CD4-positive, alpha-beta T cell (primary cell): ENCODE measurements at regions not wholly inside any gene's neighbourhood (a gene's known extent, or its start where the extent isn't known, plus 50 kb on each side); places are given as distances from the start of the nearest gene placed in this dataset.
"Not testable (repeated sequence)": the region's sequence is repeated elsewhere in the genome, so short reads cannot be mapped to it uniquely, and the experiment has no call there.

Experiments
- ATAC-seq: fragments of 200-7000 bp; cut with Tn5 transposase; one replicate; pipeline ENCODE4 v1.10.0; 2022; ENCODE audit warnings: mild to moderate bottlenecking; ENCODE audit not compliant: poor library complexity
- CTCF ChIA-PET: fragments of 350-600 bp; sonication (Branson Sonifier 250); formaldehyde crosslinking; loops from one replicate; lab custom pipeline; 2021; ENCODE audit warnings: antibody characterized with exemption, inconsistent platforms; lab: Charles Lee
- POLR2A ChIA-PET: fragments of 350-600 bp; sonication (Branson Sonifier 250); formaldehyde crosslinking; loops from one replicate; lab custom pipeline; 2021; ENCODE audit warnings: antibody characterized with exemption, inconsistent platforms; lab: Charles Lee
- DNase-seq, 14 experiments: peaks; one replicate each; pipeline ENCODE4 v3.0.0-alpha.2; 2013 to 2020; ENCODE audit warnings: mixed read lengths in 2 of 14
- H3K27ac ChIP-seq, 2 donors: one replicate each; pipeline versions ENCODE4 v1.5.1 to v1.7.0; 2013; ENCODE audit warnings: low read length in 2 of 2, low read depth in 1 of 2, mild to moderate bottlenecking in 1 of 2
- H3K27me3 ChIP-seq, 2 experiments: 1 replicate in 1 of 2; 2 replicates in 1 of 2; pipeline versions ENCODE4 v1.6.1 to v1.7.0; 2013; ENCODE audit warnings: low read length in 2 of 2, control low read depth in 1 of 2, mild to moderate bottlenecking in 1 of 2, moderate library complexity in 1 of 2; ENCODE audit not compliant: insufficient read depth in 2 of 2, control insufficient read depth in 1 of 2
- H3K36me3 ChIP-seq: one replicate; pipeline ENCODE4 v1.6.1; 2013; ENCODE audit warnings: low read length, control low read depth; ENCODE audit not compliant: insufficient read depth
- H3K4me1 ChIP-seq: one replicate; pipeline ENCODE4 v1.6.1; 2013; ENCODE audit warnings: low read length, control low read depth; ENCODE audit not compliant: insufficient read depth
- H3K4me3 ChIP-seq: one replicate; pipeline ENCODE4 v1.5.1; 2013; ENCODE audit warnings: mild to moderate bottlenecking, low read length, moderate library complexity
- H3K9me3 ChIP-seq, 2 experiments: 1 replicate in 1 of 2; 2 replicates in 1 of 2; pipeline versions ENCODE4 v1.6.1 to v1.7.0; 2013; ENCODE audit warnings: low read length in 2 of 2, mild to moderate bottlenecking in 2 of 2, control low read depth in 1 of 2, moderate library complexity in 1 of 2; ENCODE audit not compliant: control insufficient read depth in 1 of 2, insufficient read depth in 1 of 2
- H3K27ac Mint-ChIP-seq: one replicate; pipeline ENCODE4 v1.8.0; 2020; ENCODE audit warnings: mixed read lengths
- H3K27me3 Mint-ChIP-seq: one replicate; pipeline ENCODE4 v1.8.0; 2021; ENCODE audit warnings: mixed read lengths
- H3K36me3 Mint-ChIP-seq: one replicate; pipeline ENCODE4 v1.8.0; 2021; ENCODE audit warnings: low read depth, mixed read lengths
- H3K4me1 Mint-ChIP-seq: one replicate; pipeline ENCODE4 v1.8.0; 2021; ENCODE audit warnings: low read depth, mixed read lengths
- H3K4me3 Mint-ChIP-seq: one replicate; pipeline ENCODE4 v1.8.0; 2020; ENCODE audit warnings: mild to moderate bottlenecking, mixed read lengths
- H3K9me3 Mint-ChIP-seq: one replicate; pipeline ENCODE4 v1.8.0; 2020; ENCODE audit warnings: mixed read lengths
- CTCF ChIP-seq: fragments of 200-600 bp; IDR thresholded peaks from one replicate; pipeline ENCODE4 v1.8.0; 2022; ENCODE audit warnings: antibody characterized with exemption, mild to moderate bottlenecking
- intact Hi-C, 2 experiments: fragments of 100-400 bp; cut with DNase I in 1 of 2; cut with micrococcal nuclease in 1 of 2; formaldehyde crosslinking; loops; one replicate each; pipeline versions ENCODE4 v1.15.1 to v1.9.0; 2023 to 2025; cut with DNase I, micrococcal nuclease

- H3K36me3 ChIP-seq, result no peaks in the 10 kb centered on the region
- H3K36me3 Mint-ChIP-seq, result no peaks in the 10 kb centered on the region
- no peaks in the 10 kb centered on the region for H3K4me1 Mint-ChIP-seq
- no peak for ATAC-seq
- CTCF ChIA-PET, result no interaction called here
- peaks cover 22% of the 10 kb centered on the region for H3K27me3 Mint-ChIP-seq
- H3K27me3 ChIP-seq, result no peaks in the 10 kb centered on the region
- POLR2A ChIA-PET, result interaction anchor here (0.6 kb wide), 1 partner anchor 1407 kb away, joined by 3 read pairs; no protein-coding TSS in a partner anchor
- H3K27ac ChIP-seq, result no peak overlapping the region
- no peaks in the 10 kb centered on the region for H3K4me1 ChIP-seq
- H3K4me3 ChIP-seq, result no peak overlapping the region
- no peaks in the 10 kb centered on the region for H3K9me3 ChIP-seq
- intact Hi-C loops, result loop anchor here in 1 of 2 experiments (5.0 kb wide), 1 partner anchor 1684 kb away; no protein-coding TSS in a partner anchor
- DNase-seq, result no peak
- no peak overlapping the region for H3K4me3 Mint-ChIP-seq
- H3K27ac Mint-ChIP-seq, result no peak overlapping the region
- no peaks in the 10 kb centered on the region for H3K9me3 Mint-ChIP-seq
- no peak for TF ChIP-seq CTCF
Measured at GRCh38 chr1:171397851-171398469, 84.0 kb downstream of the FMO4 start.

- no peaks in the 10 kb centered on the region for H3K4me1 ChIP-seq
- peaks cover 0 to 6% of the 10 kb centered on the region in 2 experiments for H3K9me3 ChIP-seq
- peaks cover 3% of the 10 kb centered on the region for H3K36me3 Mint-ChIP-seq
- ATAC-seq (no peak), DNase-seq (no peak)
- intact Hi-C loops, result no loop called here
- no peak overlapping the region for H3K27ac Mint-ChIP-seq
- H3K4me3 Mint-ChIP-seq, result no peak overlapping the region
- H3K36me3 ChIP-seq, result no peaks in the 10 kb centered on the region
- H3K4me3 ChIP-seq, result no peak overlapping the region
- CTCF ChIA-PET, result no interaction called here
- peaks cover 2% of the 10 kb centered on the region for H3K9me3 Mint-ChIP-seq
- no peak for TF ChIP-seq CTCF
- H3K4me1 Mint-ChIP-seq, result no peaks in the 10 kb centered on the region
- POLR2A ChIA-PET, result no interaction called here
- H3K27ac ChIP-seq, result no peak overlapping the region
- H3K27me3 Mint-ChIP-seq, result peaks cover 16% of the 10 kb centered on the region
- H3K27me3 ChIP-seq, result no peaks in the 10 kb centered on the region
Measured at GRCh38 chr1:171403393-171403792, 81.9 kb upstream of the PRRC2C start.

GRCh38 chr1:171405391-171405714 lies 80.0 kb upstream of the PRRC2C start:
- intact Hi-C loops, result no loop called here
- H3K9me3 Mint-ChIP-seq, result peaks cover 2% of the 10 kb centered on the region
- no peak for TF ChIP-seq CTCF
- H3K27ac ChIP-seq, result no peak overlapping the region
- ATAC-seq (no peak), DNase-seq (no peak)
- H3K27ac Mint-ChIP-seq, result no peak overlapping the region
- H3K4me3 ChIP-seq, result no peak overlapping the region
- peaks cover 0 to 6% of the 10 kb centered on the region in 2 experiments for H3K9me3 ChIP-seq
- CTCF ChIA-PET, result no interaction called here
- H3K4me3 Mint-ChIP-seq, result no peak overlapping the region
- no peaks in the 10 kb centered on the region for H3K4me1 Mint-ChIP-seq
- peaks cover 3% of the 10 kb centered on the region for H3K36me3 Mint-ChIP-seq
- H3K27me3 Mint-ChIP-seq, result peaks cover 13% of the 10 kb centered on the region
- H3K4me1 ChIP-seq, result no peaks in the 10 kb centered on the region
- no peaks in the 10 kb centered on the region for H3K27me3 ChIP-seq
- POLR2A ChIA-PET, result no interaction called here
- H3K36me3 ChIP-seq, result no peaks in the 10 kb centered on the region

GRCh38 chr1:171413557-171413956 lies 71.8 kb upstream of the PRRC2C start:
- H3K27ac Mint-ChIP-seq, H3K4me1 ChIP-seq, H3K4me1 Mint-ChIP-seq, POLR2A ChIA-PET, H3K36me3 Mint-ChIP-seq, H3K9me3 ChIP-seq, DNase-seq, H3K27ac ChIP-seq, H3K9me3 Mint-ChIP-seq, H3K4me3 Mint-ChIP-seq, H3K36me3 ChIP-seq, H3K27me3 ChIP-seq, ATAC-seq, intact Hi-C loops, H3K4me3 ChIP-seq, H3K27me3 Mint-ChIP-seq: not testable (repeated sequence)
- CTCF ChIA-PET, result interaction anchor here (0.9 kb wide), 1 partner anchor 78 kb away, joined by 3 read pairs; no protein-coding TSS in a partner anchor
